Inflammatory macrophage treated with lipopolysaccharide for 1 hour (primary cell): ENCODE measurements at regions not wholly inside any gene's neighbourhood (a gene's known extent, or its start where the extent isn't known, plus 50 kb on each side); places are given as distances from the start of the nearest gene placed in this dataset.

Experiments used
- DNase-seq, 2 donors: peaks; one replicate each; pipeline ENCODE4 v3.0.0-alpha.2; 2020 to 2022

DNA sequence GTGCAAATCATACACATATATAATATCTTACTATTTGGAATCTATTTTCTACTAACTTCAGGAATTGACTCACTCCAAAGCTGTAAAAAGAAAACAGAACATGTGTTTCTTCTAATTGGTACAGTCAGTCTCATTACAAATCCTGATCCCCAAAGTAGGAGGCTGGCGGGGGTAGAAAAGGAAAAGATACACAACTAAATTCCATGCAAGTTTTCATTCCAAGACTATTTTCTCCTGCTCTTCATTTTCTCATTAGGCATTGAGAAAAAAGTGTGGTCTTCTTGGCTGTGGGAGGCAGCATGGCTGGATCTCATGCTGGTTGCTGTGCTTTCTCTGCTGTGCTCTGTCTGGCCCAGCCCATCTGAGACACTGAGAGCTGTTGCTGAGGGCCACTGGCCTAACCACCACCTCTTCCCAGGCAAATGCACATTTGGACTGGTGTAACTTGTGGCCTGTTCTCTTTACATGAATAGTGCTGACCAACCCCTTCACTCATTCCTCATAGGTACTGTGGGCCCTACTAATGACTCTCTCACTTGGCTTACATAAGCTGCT lies 1107.5 kb upstream of the B3GALT2 start:
- DNase-seq: no peak

DNA sequence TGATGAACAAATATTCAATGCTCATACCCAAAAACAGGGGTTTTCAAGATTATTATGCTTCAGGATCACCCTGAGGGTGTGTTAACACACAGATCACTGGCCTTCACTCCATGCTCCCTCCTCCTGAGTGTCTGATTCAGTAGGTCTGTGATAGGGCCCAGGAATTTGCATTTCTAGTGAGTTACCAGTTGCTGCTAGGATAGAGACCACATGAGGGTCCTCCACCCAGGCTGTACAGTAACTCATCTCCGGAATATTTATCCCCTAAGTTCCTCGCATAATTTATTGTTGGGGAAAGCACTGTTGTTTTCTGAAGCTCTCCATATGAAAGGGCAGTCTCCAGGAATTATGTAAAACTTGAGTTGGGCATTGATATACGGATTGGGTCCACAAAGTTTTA lies 1106.6 kb upstream of the B3GALT2 start:
- DNase-seq: no peak

DNA sequence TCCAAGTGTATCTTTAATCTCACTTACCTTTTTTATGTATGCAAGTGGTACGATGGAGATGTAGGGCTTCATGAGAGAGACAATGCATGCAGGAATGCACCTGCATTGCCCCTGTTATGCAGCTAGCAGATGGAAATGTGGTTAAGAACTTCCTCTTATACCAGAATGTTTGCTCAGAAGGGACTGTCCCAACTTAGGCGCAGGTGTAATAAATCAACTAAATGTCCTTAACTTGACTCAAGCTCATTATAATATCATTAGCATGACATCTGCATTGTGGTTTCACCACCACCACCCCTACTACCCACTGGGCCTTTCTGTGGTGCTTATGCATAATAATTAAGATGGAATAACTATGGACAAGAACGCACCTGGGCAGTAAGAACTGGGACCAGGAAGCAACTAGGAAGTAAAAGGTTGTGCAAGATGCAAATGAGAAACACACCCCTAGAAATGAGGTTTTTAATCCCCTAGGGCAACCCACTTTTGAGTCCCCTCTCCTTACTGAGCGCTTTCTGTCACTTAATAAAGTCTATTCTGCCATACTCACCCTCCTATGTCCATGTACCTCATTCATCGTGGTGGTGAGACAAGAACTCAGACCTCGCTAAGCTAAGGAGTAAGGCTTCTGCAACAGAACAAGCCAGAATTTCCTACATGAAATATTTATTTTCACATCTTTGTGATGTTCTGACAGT lies 1103.3 kb upstream of the B3GALT2 start:
- DNase-seq: no peak

DNA sequence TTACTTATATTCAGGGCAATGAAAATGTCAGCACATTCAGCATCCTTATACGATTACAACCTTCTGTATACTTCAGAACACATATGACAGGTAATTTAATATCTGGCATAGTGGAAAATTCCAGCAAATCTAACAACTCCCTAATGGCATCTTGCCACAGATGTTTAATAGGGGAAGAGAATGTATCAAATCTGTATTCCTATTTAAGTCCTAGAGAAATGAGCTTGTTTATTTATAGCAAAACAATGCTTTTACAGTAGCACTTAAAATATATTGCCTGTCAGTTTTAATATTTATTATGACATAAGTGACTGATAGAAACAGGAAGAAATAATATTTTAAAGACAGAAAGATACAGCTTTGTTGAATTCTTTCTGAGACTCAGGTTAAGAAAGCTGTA lies 1101.8 kb upstream of the B3GALT2 start:
- DNase-seq: no peak

DNA sequence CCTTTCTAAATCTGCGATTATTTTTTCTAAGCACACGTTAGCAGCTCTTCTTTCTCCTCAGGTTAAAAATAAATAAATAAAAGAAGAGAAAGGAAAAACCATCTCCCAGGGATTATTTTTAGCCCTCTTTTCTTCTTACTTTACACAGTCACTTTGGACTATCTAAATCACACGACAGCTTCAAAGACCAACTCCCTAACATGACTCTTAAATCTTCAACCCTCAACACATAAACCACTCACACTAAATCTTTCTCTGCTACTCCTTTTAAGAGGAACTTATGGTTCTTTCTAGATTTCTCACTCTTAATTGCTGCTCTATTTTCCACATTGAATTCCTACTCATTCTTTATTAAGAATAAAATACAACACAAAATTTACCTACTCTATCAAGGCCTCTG lies 1095.0 kb upstream of the B3GALT2 start:
- DNase-seq: no peak

DNA sequence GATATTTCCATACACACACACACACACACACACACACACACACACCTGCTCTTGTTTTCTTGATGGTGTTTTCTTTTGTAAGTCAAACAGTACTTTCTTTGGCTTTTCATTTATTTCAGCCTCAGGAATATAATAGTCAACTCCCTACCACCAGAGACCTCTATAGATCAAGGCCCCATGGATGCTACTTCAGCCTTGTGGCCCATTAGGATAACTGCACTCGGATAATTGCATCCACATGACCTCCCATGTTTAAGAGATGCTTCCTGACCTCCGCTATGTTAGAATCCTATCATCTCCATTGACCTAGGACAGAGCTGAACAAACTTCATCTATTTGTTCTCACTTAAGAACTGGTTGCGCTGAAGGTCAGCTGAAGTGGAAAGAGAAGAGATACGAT lies 1094.0 kb upstream of the B3GALT2 start:
- DNase-seq: no peak

DNA sequence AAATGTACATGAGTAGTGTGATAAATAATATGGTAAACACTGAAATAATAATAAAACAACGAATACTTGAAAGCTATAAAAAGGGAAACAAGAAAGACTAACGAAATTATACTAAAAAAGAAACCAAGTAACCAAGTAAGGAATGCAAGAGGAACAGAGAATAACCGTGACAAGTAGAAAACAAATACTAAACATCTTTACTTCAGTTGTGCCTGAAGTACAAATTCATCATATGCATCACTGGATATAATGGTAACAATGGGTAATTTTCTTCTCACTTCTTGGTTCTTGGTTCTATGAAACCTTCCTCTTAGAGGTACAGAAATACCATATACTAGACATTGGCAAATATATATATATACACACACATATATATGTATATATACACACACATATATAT lies 1093.6 kb upstream of the B3GALT2 start:
- DNase-seq: no peak

DNA sequence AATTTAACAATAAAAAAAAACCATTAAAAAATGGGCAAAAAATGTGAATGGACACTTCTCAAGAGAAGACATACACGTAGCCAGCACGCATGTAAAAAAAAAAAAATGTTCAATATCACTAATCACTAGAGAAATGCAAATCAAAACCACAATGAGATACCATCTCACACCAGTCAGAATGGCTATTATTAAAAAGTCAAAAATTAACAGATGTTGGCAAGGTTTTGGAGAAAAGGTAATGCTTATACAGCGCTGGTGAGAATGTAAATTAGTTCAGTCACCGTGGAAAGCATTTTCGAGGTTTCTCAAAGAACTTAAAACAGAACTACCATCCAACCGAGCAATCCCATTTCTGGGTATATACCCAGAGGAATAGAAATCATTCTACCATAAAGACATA lies 1091.5 kb upstream of the B3GALT2 start:
- no peak for DNase-seq

DNA sequence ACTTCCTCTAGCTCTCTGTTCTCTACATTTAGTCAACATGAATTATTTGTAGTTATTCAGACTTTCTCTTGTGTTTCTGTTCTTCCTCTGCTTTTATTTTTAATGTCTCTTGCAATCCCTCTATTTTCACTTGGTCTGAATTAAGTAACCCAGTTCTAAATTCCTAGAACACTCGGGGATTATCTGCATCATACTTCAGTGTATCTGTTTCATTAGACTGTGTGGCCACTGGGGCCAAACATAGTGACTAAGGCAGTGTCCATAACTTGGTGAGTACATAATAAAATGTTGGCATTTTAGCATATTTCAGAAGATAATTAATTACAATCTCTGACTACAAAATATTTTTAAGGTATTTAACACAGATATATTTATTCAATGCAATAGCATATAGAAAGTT lies 1087.2 kb upstream of the B3GALT2 start:
- DNase-seq: no peak

DNA sequence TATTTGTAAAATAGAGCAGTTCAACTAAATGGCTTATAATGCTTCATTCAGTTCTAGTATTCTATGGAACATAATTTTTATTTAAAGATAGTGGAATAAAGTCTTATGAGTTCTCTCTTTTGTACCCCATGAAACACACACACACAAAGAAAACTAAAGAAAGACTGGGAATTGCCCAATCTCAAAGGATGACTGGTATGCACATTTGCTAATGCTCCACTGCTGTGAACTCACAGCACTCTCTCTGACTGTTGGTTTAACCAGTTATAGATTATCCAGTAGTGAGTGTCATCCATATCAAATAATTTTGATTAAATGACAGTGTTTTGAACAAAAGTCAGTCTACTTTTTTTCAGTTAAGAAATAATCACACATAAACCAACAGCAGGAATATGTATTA lies 1082.4 kb upstream of the B3GALT2 start:
- DNase-seq: no peak

DNA sequence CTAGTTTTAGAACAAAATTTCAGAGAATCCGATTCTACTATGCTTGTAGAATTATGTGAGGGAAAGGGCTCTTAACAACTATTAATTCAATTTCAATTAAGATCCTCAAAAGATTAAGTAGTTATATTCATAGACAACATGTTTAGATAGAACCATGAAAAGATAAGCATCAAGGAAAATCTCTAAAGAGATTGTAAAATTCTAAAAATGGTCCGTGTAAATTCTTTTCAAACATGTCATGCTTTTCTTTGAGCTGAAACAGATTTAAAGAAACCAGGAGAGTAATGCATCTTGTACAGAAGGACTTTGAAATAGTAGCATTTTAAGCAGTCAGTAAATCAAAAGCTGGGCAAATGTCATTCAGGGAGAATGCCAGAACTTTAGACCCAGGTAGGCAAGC lies 1080.6 kb upstream of the B3GALT2 start:
- DNase-seq: no peak

DNA sequence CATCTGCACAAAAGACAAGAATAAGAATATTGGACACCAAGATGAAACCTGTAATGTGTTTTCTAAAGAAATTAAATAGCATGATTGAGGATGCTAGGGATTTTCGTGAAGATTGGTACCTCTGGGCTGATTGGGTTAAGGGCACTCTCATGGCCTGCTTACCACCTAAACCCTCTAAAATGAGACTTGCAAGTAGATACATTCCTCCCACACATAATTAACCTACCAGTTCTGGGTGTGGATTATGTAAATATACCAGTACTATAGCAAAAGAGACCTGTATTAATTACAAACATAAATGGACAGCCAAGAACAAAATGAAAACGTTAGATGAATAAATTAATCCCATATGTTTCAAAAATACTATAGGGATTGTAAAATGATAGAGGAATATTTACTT lies 1069.6 kb upstream of the B3GALT2 start:
- DNase-seq: no peak

DNA sequence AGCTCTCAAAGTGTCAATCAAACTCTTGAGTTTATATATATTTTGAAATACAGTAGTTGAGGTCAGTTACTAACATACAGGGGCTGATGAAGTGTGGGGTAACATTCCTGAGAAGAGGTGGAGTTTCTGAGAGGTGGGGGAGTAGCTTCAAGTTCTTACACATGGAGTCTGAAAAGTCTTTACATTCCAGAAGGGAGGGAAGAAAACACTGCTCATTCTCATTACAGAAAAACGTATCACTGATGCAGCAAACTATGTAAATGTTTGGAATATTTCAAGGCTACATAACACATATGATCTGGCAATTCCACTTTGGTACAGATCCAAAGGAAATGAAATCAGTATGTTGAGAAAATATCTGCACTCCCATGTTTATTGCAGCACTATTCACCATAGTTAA lies 1065.8 kb upstream of the B3GALT2 start:
- no peak for DNase-seq

DNA sequence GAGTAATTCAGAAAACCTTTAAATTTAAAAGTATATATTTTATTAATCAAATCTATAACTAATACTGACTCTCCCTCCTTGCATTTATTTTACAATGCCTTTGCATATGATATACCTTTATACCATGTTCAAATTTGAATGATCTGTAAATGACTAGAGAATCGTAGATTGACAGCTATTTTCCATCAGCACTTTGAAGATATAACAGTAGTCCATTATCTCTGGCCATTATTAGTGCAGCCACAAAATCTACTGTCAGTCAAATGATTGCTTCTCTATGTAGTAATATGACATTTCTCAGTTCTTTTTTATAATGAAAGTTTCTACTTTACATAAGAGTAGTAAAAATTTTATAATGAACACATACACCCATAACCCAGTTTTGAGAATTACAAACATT lies 1054.8 kb upstream of the B3GALT2 start:
- no peak for DNase-seq

DNA sequence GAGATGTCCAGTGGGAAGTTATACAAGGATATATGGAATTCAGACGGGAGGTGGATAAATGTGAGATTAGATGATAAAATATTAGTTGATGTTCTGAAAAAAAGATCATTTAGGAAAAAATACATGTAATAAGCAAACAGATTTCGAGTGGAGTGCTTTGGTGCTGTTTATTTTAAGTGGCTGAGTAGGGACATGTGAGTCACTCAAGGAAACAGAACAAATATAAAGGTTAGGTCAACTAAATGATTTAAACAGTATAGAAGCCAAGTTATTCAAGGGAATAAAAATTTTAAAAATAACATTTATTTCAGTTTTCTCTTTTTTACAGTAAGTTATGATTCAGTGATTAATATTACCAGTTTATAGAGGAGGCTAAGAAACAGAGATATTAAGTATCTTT lies 1046.7 kb upstream of the B3GALT2 start:
- no peak for DNase-seq

DNA sequence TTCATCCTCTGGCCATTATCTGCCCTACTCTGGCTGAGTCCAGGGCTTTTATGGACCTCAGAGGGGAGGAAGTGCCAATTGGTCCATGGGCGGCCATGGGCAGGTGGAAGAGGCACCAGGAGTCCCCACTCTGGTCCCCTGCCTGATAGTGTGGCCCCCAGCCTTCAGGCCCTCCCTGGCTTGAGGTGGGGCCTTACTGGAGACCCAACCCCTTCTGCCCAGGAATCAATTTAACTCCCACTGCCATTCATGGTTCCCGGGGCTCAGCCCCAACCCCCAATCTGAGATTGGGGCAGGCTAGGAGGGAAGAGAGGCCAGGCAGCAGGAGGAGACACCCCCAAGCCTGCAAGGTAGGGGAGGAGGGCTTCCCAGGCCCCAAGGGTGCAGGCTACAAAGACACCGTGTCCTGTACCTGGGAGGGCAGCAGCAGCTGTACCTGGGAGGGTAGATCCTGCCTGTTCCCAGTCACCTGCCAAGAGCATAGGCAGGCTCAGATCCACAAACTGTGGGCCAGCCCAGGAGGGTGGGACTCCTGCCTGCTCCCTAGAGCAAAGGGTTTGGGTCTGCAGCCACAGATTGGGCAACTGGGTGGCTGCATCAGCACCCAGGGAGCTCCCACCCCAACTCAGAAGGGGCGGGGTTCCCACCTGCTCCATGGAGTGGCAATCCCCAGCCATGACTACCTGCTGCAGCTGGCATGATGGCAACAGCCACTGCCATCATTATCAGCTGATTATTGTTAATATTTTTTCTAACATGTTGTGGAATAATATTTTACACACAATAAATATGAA lies 1044.1 kb upstream of the B3GALT2 start:
- no peak for DNase-seq

DNA sequence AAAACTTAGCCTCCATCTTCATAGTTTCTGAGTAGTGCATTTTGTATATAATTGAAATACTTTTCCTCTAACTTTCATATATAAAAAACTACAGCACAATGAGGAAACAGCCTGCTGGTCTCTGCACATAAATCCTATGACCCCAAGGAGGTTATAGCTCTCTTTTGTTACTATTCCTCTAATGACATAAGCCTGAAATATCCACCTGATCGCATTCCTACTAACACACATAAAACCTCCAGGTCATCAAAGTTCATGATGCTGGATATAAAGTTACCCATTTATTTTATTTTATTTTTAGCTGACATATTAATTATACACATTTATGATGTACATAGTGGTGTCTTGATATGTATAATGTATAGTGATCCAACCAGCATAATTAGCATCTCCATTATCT lies 1042.0 kb upstream of the B3GALT2 start:
- no peak for DNase-seq

DNA sequence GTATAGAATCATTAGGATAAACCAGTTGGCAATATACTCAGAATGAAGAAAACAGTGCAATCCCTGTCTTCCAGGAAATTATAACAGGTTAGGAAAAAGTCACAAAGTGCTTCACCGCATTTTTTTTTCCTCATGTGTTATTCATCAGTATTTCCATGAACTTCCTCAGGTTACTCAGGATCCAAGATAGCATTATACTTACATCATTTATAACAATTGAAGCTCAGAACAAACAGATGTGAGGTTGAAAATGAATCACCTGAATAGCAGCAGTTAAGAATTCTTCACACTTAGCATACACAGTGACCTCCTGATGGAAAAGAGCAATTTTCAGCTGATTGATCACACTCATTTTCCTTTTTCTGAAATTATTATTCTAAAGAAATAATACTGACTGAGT lies 1040.7 kb upstream of the B3GALT2 start:
- DNase-seq: no peak

DNA sequence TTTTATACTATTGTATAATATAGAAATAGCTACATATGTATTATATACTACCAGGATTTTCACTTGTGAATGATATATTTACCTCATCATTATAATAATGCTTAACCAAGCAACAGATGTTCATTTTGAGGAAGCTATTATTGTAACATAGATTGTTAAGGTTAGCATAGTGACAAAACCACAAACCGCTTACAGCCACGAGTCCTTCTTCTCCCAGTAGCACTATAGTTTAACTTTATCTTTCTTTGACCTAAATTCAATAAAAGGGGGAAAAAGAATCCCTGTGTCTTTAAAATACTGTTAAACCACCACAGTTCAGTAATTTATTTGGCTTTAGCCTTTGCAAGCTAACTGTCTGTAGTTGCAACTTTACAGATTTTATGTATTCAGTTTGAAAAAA lies 1039.4 kb upstream of the B3GALT2 start:
- DNase-seq: peak; percentile 5 to 27

DNA sequence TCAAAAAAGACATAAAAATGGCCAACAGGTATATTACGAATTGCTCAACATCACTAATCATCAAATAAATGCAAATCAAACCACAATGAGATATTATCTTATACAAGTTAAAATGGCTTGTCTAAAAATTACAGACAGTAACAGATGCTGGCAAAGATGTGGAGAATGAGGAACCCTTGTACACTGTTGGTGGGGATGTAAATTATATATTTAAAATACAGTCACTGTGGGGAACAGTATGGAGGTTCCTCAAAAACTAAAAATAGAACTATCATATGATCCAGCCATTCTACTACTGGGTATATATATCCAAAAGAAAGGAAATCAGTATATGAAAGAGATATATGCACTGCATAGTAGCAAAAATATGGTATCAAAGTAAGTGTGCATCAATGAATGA lies 1037.2 kb upstream of the B3GALT2 start:
- DNase-seq: peak; percentile 8 to 10

DNA sequence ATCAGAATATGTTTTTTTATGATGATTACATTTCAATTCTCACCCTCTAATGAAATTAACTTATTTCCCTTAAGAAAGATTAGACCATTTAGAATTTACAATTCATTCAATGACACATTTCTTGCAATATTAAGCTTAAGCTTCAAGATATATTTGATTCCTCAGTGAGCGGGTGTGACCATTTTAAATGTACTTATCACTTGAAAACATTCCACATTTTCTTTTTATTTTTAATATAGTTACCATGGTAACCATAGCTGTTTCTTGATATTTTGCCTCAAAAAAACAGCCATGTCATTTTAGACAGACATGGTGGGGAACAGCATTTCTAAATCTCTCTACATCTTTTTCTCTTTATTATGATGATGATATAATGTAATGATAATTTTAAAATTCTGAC lies 1029.0 kb upstream of the B3GALT2 start:
- DNase-seq: no peak

DNA sequence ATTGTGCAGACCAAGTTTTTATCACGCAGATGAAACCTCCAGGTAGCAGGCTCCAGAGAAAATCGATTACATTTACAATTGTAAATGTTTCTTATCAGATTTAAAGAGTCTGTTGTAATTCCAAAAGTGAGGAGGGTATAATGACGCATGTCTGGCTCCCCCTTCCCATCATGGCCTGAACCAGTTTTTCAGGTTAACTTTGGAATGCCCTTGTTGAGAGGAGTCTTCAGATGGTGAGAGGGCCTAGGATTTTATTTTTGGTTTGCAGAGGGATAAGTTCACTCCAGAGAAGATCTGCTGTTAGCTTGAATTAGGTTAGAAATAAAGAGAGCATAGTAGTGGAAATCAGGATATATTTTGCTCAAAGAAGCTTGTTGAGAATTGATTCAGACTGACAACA lies 1028.3 kb upstream of the B3GALT2 start:
- no peak for DNase-seq

DNA sequence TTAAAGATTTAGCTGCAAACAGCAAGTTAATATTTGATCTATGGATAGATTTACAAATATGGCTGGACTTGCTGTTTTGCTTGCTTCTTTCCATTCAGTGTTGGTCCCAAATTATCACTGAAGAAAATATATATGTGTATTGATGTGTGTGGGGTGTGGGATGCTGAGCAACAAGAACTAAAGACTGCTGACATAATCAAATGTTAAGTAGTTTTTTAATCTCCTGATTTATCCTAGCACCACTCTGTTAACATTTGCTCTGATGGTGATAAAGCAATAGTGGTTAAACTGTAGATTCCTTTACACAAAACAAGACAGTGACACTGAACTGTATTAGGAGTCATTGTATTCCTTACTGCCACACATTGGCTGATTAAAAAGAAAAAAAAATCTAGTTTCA lies 1023.5 kb upstream of the B3GALT2 start:
- no peak for DNase-seq

DNA sequence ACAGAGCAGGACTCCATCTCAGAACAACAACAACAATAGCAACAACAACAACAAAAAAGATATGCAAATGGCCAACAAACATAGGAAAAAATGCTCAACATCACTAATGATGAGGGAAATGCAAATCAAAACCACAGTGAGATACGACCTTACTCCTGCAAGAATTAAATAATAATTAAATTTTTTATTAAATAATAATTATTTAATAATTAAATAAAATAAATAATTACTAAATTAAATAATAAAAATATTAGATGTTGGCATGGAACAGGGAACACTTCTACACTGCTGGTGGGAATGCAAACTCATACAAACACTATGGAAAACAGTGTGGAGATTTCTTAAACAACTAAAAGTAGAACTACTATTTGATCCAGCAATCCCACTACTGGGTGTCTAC lies 1022.3 kb upstream of the B3GALT2 start:
- DNase-seq: no peak

DNA sequence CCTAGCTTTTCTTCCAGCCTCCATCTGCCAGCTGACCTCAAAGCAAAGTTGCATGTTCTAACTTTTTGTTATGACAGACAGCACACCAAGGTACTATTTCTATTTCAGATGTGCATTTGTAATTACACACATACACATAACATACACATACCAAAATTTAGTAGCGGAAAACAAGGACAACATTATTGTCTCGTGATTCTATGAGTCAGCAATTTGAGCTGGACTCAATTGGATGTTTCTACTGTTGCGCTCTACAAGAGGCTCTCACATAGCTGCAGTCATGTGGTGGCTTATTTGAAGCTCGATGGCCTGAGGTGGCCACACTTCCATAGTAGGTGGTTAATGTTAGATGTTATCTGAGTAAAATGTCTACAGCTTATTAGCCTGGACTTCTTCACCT lies 1010.1 kb upstream of the B3GALT2 start:
- no peak for DNase-seq
